VCaP (cell line): ENCODE measurements at regions not wholly inside any gene's neighbourhood (a gene's known extent, or its start where the extent isn't known, plus 50 kb on each side); places are given as distances from the start of the nearest gene placed in this dataset.

Source experiments
- H3K27ac ChIP-seq: fragments of 450-650 bp; 2 replicates; pipeline ENCODE4 v1.5.1; 2017
- TF ChIP-seq, protein P1 (sequence below): fragments of 450-650 bp; conservative IDR thresholded peaks from 2 replicates; pipeline ENCODE4 v1.5.1; 2017; ENCODE audit warnings: mild to moderate bottlenecking, moderate library complexity

- TF ChIP-seq, protein P1, sequence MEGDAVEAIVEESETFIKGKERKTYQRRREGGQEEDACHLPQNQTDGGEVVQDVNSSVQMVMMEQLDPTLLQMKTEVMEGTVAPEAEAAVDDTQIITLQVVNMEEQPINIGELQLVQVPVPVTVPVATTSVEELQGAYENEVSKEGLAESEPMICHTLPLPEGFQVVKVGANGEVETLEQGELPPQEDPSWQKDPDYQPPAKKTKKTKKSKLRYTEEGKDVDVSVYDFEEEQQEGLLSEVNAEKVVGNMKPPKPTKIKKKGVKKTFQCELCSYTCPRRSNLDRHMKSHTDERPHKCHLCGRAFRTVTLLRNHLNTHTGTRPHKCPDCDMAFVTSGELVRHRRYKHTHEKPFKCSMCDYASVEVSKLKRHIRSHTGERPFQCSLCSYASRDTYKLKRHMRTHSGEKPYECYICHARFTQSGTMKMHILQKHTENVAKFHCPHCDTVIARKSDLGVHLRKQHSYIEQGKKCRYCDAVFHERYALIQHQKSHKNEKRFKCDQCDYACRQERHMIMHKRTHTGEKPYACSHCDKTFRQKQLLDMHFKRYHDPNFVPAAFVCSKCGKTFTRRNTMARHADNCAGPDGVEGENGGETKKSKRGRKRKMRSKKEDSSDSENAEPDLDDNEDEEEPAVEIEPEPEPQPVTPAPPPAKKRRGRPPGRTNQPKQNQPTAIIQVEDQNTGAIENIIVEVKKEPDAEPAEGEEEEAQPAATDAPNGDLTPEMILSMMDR: no peak
- H3K27ac ChIP-seq: no peak overlapping the region
These were observed 337.7 kb downstream of the TPBG start for GRCh38 chr6:82701341-82701740.

DNA sequence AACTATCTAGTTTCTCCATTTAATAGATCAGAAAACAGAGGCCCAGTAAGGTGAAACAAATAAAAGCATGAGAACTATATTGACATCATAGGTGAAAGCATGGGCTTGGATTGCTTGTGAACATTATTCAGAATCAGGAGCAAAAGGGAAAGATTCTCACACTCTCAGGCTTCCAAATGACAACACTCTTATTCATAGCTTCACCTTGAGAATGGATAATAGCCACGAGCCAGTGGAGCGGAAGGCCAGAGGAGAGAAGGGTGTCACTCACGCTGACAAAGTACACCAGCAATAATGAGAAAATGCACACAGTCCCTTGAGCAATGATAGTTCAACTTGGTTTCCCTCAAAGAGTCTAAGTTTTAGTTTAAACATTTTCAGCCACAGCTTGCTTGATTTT lies 339.0 kb downstream of the TPBG start:
- H3K27ac ChIP-seq: no peak overlapping the region
- TF ChIP-seq, protein P1: no peak

DNA sequence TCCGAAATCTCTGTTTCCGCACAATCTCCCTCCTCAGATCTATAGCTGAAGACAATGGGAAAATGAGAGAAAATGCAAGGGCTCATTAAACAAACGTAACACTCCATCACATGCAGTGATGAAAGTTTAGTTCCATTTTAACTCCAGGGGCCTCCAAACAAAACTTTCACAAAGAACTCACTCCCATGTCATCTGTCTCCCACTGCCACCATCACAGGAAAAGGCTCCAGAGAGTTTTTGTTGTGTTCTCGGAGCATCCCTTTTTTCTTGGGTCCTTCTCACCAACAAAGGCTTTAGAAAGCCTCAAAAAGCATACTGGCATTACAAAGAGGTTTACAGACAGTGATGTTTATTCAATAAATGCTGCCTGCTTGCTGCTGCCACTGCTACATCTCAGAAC lies 339.6 kb downstream of the TPBG start:
- H3K27ac ChIP-seq: no peak overlapping the region
- TF ChIP-seq, protein P1: no peak

- TF ChIP-seq, protein P1: no peak
- H3K27ac ChIP-seq: no peak overlapping the region
These were observed 340.4 kb downstream of the TPBG start for GRCh38 chr6:82704045-82704444.

DNA sequence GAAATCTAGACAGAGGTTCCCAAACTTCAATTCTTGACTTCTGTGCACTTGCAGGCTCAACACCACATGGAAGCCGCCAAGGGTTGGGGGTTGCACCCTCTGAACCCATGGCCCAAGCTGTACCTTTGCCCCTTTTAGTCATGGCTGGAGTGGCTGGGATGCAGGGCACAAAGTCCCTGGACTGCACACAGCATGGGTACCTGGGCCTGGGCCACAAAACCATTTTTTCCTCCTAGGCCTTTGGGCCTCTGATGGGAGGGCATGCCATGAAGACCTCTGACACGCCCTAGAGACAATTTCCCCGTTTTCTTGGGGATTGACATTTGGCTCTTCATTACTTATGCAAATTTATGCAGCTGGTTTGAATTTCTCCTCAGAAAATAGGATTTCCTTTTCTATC lies 342.0 kb downstream of the TPBG start:
- TF ChIP-seq, protein P1: no peak
- no peak overlapping the region for H3K27ac ChIP-seq

GRCh38 chr6:82711105-82711827 lies 347.6 kb downstream of the TPBG start:
- no peak overlapping the region for H3K27ac ChIP-seq

DNA sequence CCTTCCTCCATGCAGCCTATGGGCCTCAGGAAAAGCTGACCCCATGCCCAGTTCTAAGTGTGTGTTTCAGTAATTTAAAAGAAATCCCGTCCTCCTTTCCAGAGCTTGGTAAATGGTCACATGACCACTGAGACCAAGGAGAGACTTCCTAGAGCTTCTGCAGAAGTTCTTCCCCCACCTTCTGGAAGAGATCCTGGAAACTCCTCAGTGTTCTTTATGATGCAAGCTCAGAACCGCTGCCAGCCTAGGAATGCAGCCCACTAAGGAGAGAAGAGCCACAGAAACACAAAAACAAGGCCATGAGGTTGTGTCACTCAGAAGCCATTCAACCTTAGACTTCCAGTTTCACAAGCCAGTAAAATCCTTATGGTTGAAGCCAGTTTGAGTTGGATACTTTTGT lies 348.4 kb downstream of the TPBG start:
- H3K27ac ChIP-seq: no peak overlapping the region
- TF ChIP-seq, protein P1: no peak

More at GRCh38 chr6:82711105-82711827, 347.6 kb downstream of the TPBG start:
- TF ChIP-seq, protein P1: no peak
